HCT116 (cell line): ENCODE measurements at regions not wholly inside any gene's neighbourhood (a gene's known extent, or its start where the extent isn't known, plus 50 kb on each side); places are given as distances from the start of the nearest gene placed in this dataset.

Experiments used
- ATAC-seq: fragments of 200-7000 bp; cut with Tn5 transposase; 2 replicates; pipeline ENCODE4 v1.9.1; 2020; ENCODE audit warnings: mild to moderate bottlenecking, moderate library complexity
- BruUV-seq: library from RNA; stranded (reverse); fragments of 400-500 nt; replicated peaks from 2 replicates; lab custom pipeline; 2021; lab: Mats Ljungman, UMichigan
- CTCF ChIA-PET: fragments of 300-600 bp; sonication (Branson Sonifier 250); formaldehyde crosslinking; loops from one replicate; lab custom pipeline; 2021; ENCODE audit warnings: antibody characterized with exemption; lab: Charles Lee
- POLR2A ChIA-PET: fragments of 300-600, 350-600 bp; sonication (Branson Sonifier 250); formaldehyde crosslinking; loops from one replicate; lab custom pipeline; 2021; ENCODE audit warnings: antibody characterized with exemption; lab: Charles Lee
- RAD21 ChIA-PET, 2 experiments: fragments of 300-600 bp; sonication (Branson Sonifier 250); formaldehyde crosslinking; loops; one replicate each; lab custom pipeline; 2023; ENCODE audit warnings: low total read pairs in 2 of 2; ENCODE audit not compliant: uncharacterized antibody in 2 of 2, unreplicated experiment in 2 of 2, low non-redundant PET in 1 of 2; lab: Charles Lee
- DNase-seq: peaks from one replicate; pipeline ENCODE4 v3.0.0-alpha.2; 2010; ENCODE audit warnings: low read depth, low spot score
- H2AFZ ChIP-seq: fragments of 200-600 bp; shearing (Covaris generic), sonication (generic); 2 replicates; pipeline ENCODE4 v1.6.1; 2017; ENCODE audit warnings: low read depth, mixed run types, mixed read lengths, antibody characterized with exemption, low read length; ENCODE audit not compliant: poor library complexity, severe bottlenecking
- H3K27ac ChIP-seq: 2 replicates; pipeline ENCODE4 v1.5.1; 2012; ENCODE audit warnings: low read depth, low read length
- H3K27me3 ChIP-seq: fragments of 200-600 bp; sonication (generic); 2 replicates; pipeline ENCODE4 v1.6.1; 2016; ENCODE audit warnings: mixed run types, low read length, mixed read lengths; ENCODE audit not compliant: insufficient read depth
- H3K36me3 ChIP-seq, 2 experiments: fragments of 200-500 bp in 1 of 2; fragments of 200-600 bp in 1 of 2; sonication (Bioruptor generic) in 1 of 2; sonication (generic) in 1 of 2; 2 replicates each; pipeline versions ENCODE4 v1.5.1 to v1.6.1; 2014 to 2016; ENCODE audit warnings: low read length in 2 of 2, inconsistent platforms in 1 of 2, mixed read lengths in 1 of 2, mixed run types in 1 of 2; ENCODE audit not compliant: insufficient read depth in 2 of 2, control insufficient read depth in 1 of 2
- H3K4me1 ChIP-seq, 2 experiments: fragments of 200-600 bp in 1 of 2; sonication (generic) in 1 of 2; 2 replicates each; pipeline versions ENCODE4 v1.5.1 to v1.6.1; 2012 to 2017; ENCODE audit warnings: low read length in 2 of 2, inconsistent platforms in 1 of 2, mild to moderate bottlenecking in 1 of 2, mixed read lengths in 1 of 2, mixed run types in 1 of 2, moderate library complexity in 1 of 2; ENCODE audit not compliant: insufficient read depth in 2 of 2, control insufficient read depth in 1 of 2
- H3K4me2 ChIP-seq: fragments of 200-600 bp; sonication (generic); 2 replicates; pipeline ENCODE4 v1.6.1; 2017; ENCODE audit warnings: mixed run types, low read length, mixed read lengths
- H3K4me3 ChIP-seq, 2 experiments: fragments of 200-600 bp in 1 of 2; sonication (generic) in 1 of 2; replicated peaks in 1 of 2; 2 replicates each; pipeline ENCODE4 v1.5.1; 2011 to 2016; ENCODE audit warnings: low read length in 2 of 2, control low read depth in 1 of 2, low read depth in 1 of 2, mild to moderate bottlenecking in 1 of 2, mixed read lengths in 1 of 2, mixed run types in 1 of 2
- H3K79me2 ChIP-seq: fragments of 200-600 bp; sonication (generic); 2 replicates; pipeline ENCODE4 v1.6.1; 2017; ENCODE audit warnings: mild to moderate bottlenecking, mixed run types, low read length, moderate library complexity, mixed read lengths; ENCODE audit not compliant: insufficient read depth
- H3K9ac ChIP-seq: fragments of 200-600 bp; sonication (generic); 2 replicates; pipeline ENCODE4 v1.6.1; 2016; ENCODE audit warnings: low read length, mixed read lengths
- H3K9me2 ChIP-seq: fragments of 200-600 bp; sonication (generic), shearing (Covaris generic); 2 replicates; pipeline ENCODE4 v1.6.1; 2017; ENCODE audit warnings: mixed run types, mild to moderate bottlenecking, moderate library complexity; ENCODE audit not compliant: insufficient read depth
- H3K9me3 ChIP-seq, 2 experiments: fragments of 200-500 bp in 1 of 2; fragments of 200-600 bp in 1 of 2; sonication (Bioruptor generic) in 1 of 2; sonication (generic) in 1 of 2; 2 replicates each; pipeline ENCODE4 v1.6.1; 2014 to 2017; ENCODE audit warnings: low read length in 2 of 2, mixed read lengths in 2 of 2, inconsistent platforms in 1 of 2, low read depth in 1 of 2, mild to moderate bottlenecking in 1 of 2, mixed run types in 1 of 2, moderate library complexity in 1 of 2; ENCODE audit not compliant: control insufficient read depth in 1 of 2, insufficient read depth in 1 of 2
- H4K20me1 ChIP-seq: fragments of 200-600 bp; sonication (generic), shearing (Covaris generic); 2 replicates; pipeline ENCODE4 v1.6.1; 2017; ENCODE audit warnings: mixed run types, mild to moderate bottlenecking, moderate library complexity; ENCODE audit not compliant: insufficient read depth
- CTCF ChIP-seq, 3 experiments: fragments of 200-600 bp in 1 of 3; sonication (generic) in 1 of 3; IDR thresholded peaks in 2 of 3; conservative IDR thresholded peaks in 1 of 3; 2 replicates each; pipeline ENCODE4 v1.5.1; 2012 to 2017; ENCODE audit warnings: low read depth in 2 of 3, low read length in 2 of 3, antibody characterized with exemption in 1 of 3, borderline replicate concordance in 1 of 3, control low read depth in 1 of 3, mild to moderate bottlenecking in 1 of 3, mixed read lengths in 1 of 3, mixed run types in 1 of 3, moderate library complexity in 1 of 3; ENCODE audit not compliant: insufficient read depth in 1 of 3
- ELF1 ChIP-seq: IDR thresholded peaks from 2 replicates; pipeline ENCODE4 v1.6.1; 2012; ENCODE audit warnings: low read depth, borderline replicate concordance
- POLR2A ChIP-seq: IDR thresholded peaks from 2 replicates; pipeline ENCODE4 v1.7.0; 2011; ENCODE audit warnings: borderline replicate concordance; ENCODE audit not compliant: insufficient read depth, insufficient read length; ENCODE audit errors: extremely low read depth
- RAD21 ChIP-seq: IDR thresholded peaks from 2 replicates; pipeline ENCODE4 v1.6.1; 2012; ENCODE audit warnings: low read depth, mild to moderate bottlenecking
- REST ChIP-seq: IDR thresholded peaks from 2 replicates; pipeline ENCODE4 v1.6.1; 2012; ENCODE audit warnings: low read depth
- SP1 ChIP-seq: IDR thresholded peaks from 2 replicates; pipeline ENCODE4 v1.6.1; 2012; ENCODE audit warnings: low read depth
- TCF7L2 ChIP-seq: IDR thresholded peaks from 2 replicates; pipeline ENCODE4 v1.7.0; 2011; ENCODE audit warnings: borderline replicate concordance, inconsistent platforms; ENCODE audit not compliant: insufficient read depth, insufficient read length; ENCODE audit errors: extremely low read depth
- intact Hi-C: fragments of 100-400 bp; cut with micrococcal nuclease; formaldehyde crosslinking; loops from 2 replicates; pipeline ENCODE4 v1.10.0; 2022

GRCh38 chr5:89733772-89734171 is 675.8 kb downstream of the CETN3 start (continued):
- no peak for TF ChIP-seq CTCF (IDR thresholded peaks at IDR 0.05 in 2 of 3, conservative IDR thresholded peaks at IDR 0.05 in 1 of 3; ENCODE audit: borderline replicate concordance in 1 of 3, insufficient read depth in 1 of 3, low read depth in 2 of 3, low read length in 2 of 3)
- TF ChIP-seq TCF7L2 = no peak
- TF ChIP-seq REST = no peak

GRCh38 chr5:89729623-89730301 is 679.8 kb downstream of the CETN3 start:
- Histone ChIP-seq H3K36me3 (no peaks in the 10 kb centered on the region), H4K20me1 (no peaks in the 10 kb centered on the region), H3K9ac (no peak overlapping the region), H3K4me1 (no peaks in the 10 kb centered on the region), H3K79me2 (no peaks in the 10 kb centered on the region), H3K9me3 (no peaks in the 10 kb centered on the region), H2AFZ (peak overlapping the region; percentile 58), H3K4me2 (no peak overlapping the region), H3K27me3 (no peaks in the 10 kb centered on the region), H3K9me2 (no peaks in the 10 kb centered on the region), H3K27ac (no peak overlapping the region), H3K4me3 (no peak overlapping the region)
- ATAC-seq (peak; percentile 76), DNase-seq (peak; percentile 21)
- ChIA-PET RAD21 (interaction anchor here in 1 of 2 experiments (0.9 kb wide), 1 partner anchor 1000 kb away, joined by 4 read pairs; no protein-coding TSS in a partner anchor), POLR2A (no interaction called here), CTCF (interaction anchor here (1.6 to 5.2 kb wide), 3 partner anchors 432 to 1001 kb away, joined by 3 to 64 read pairs (median 9); no protein-coding TSS in a partner anchor)
- TF ChIP-seq CTCF (IDR thresholded peaks at IDR 0.05 in 2 of 3, conservative IDR thresholded peaks at IDR 0.05 in 1 of 3; ENCODE audit: borderline replicate concordance in 1 of 3, insufficient read depth in 1 of 3, low read depth in 2 of 3, low read length in 2 of 3) (peak; percentile 42 to 61 (median 52); a peak in 4 of 6 replicates), ELF1 (peak; percentile 34; the same call in 1 of the 2 replicates), POLR2A (no peak), RAD21 (peak; percentile 82), SP1 (peak; percentile 42; the same call in 1 of the 2 replicates)
- intact Hi-C loops = loop anchor here (2.0 kb wide), 2 partner anchors 535 to 1001 kb away; no protein-coding TSS in a partner anchor
- no TSS peak for BruUV-seq
